SK-N-SH treated with all-trans-retinoic acid at 6 μM for 48 hours (cell line): ENCODE measurements at regions not wholly inside any gene's neighbourhood (a gene's known extent, or its start where the extent isn't known, plus 50 kb on each side); places are given as distances from the start of the nearest gene placed in this dataset.

ENCODE experiments used
- ATAC-seq: fragments of 200-7000 bp; cut with Tn5 transposase; 3 replicates; pipeline ENCODE4 v1.9.1; 2020; ENCODE audit warnings: mild to moderate bottlenecking, moderate library complexity
- ARNTL ChIP-seq: fragments of 450-650 bp; formaldehyde crosslinking; IDR thresholded peaks from 2 replicates; pipeline ENCODE4 v1.5.0; 2020; ENCODE audit warnings: low read depth, mild to moderate bottlenecking, moderate library complexity, borderline replicate concordance
- BACH2 ChIP-seq: fragments of 250-450 bp; sonication (Bioruptor Pico); IDR thresholded peaks from 2 replicates; pipeline ENCODE4 v1.9.0; 2021; ENCODE audit warnings: mild to moderate bottlenecking, borderline replicate concordance
- CSDC2 ChIP-seq: fragments of 250-450 bp; sonication (Bioruptor Pico); IDR thresholded peaks from 2 replicates; pipeline ENCODE4 v1.5.0; 2020; ENCODE audit warnings: mild to moderate bottlenecking, moderate library complexity
- CSRNP3 ChIP-seq: fragments of 250-450 bp; sonication (Bioruptor Pico); IDR thresholded peaks from 2 replicates; pipeline ENCODE4 v1.5.1; 2021; ENCODE audit warnings: mild to moderate bottlenecking, moderate library complexity
- ESRRG ChIP-seq: fragments of 250-450 bp; sonication (Bioruptor Pico); IDR thresholded peaks from 2 replicates; pipeline ENCODE4 v1.6.1; 2021; ENCODE audit warnings: mild to moderate bottlenecking
- ISL1 ChIP-seq: fragments of 250-450 bp; sonication (Bioruptor Pico); IDR thresholded peaks from 2 replicates; pipeline ENCODE4 v2.1.2; 2022; ENCODE audit warnings: mild to moderate bottlenecking, moderate library complexity
- OSR1 ChIP-seq: fragments of 250-450 bp; sonication (Bioruptor Pico); IDR thresholded peaks from 2 replicates; pipeline ENCODE4 v1.8.0; 2022; ENCODE audit warnings: moderate library complexity, mild to moderate bottlenecking, inconsistent platforms
- PATZ1 ChIP-seq: fragments of 250-450 bp; sonication (Bioruptor Pico); IDR thresholded peaks from 2 replicates; pipeline ENCODE4 v1.8.0; 2020; ENCODE audit warnings: mild to moderate bottlenecking, moderate library complexity, borderline replicate concordance
- PPARA ChIP-seq: fragments of 250-450 bp; sonication (Bioruptor Pico); IDR thresholded peaks from 2 replicates; pipeline ENCODE4 v1.5.0; 2020; ENCODE audit warnings: mild to moderate bottlenecking, borderline replicate concordance
- SNAI2 ChIP-seq: fragments of 250-450 bp; sonication (Bioruptor Pico); IDR thresholded peaks from 2 replicates; pipeline ENCODE4 v1.5.0; 2020; ENCODE audit warnings: mild to moderate bottlenecking, moderate library complexity
- TCF4 ChIP-seq: fragments of 250-450 bp; sonication (Bioruptor Pico); IDR thresholded peaks from 2 replicates; pipeline ENCODE4 v1.8.0; 2021; ENCODE audit warnings: mild to moderate bottlenecking, moderate library complexity, borderline replicate concordance
- TOX ChIP-seq: fragments of 250-450 bp; sonication (Bioruptor Pico); IDR thresholded peaks from 2 replicates; pipeline ENCODE4 v1.8.0; 2021; ENCODE audit warnings: mild to moderate bottlenecking, moderate library complexity, borderline replicate concordance
- TSHZ2 ChIP-seq: fragments of 250-450 bp; sonication (Bioruptor Pico); IDR thresholded peaks from 2 replicates; pipeline ENCODE4 v1.5.0; 2020; ENCODE audit warnings: mild to moderate bottlenecking, moderate library complexity
- ZC3H10 ChIP-seq: fragments of 250-450 bp; sonication (Bioruptor Pico); IDR thresholded peaks from 2 replicates; pipeline ENCODE4 v1.5.1; 2021; ENCODE audit warnings: mild to moderate bottlenecking, moderate library complexity
- ZFP3 ChIP-seq: fragments of 250-450 bp; sonication (Bioruptor Pico); IDR thresholded peaks from 2 replicates; pipeline ENCODE4 v1.5.0; 2020; ENCODE audit warnings: mild to moderate bottlenecking, moderate library complexity
- ZFP30 ChIP-seq: fragments of 450-650 bp; formaldehyde crosslinking; IDR thresholded peaks from 2 replicates; pipeline ENCODE4 v1.5.0; 2022; ENCODE audit warnings: mild to moderate bottlenecking, moderate library complexity
- ZNF565 ChIP-seq: fragments of 450-650 bp; formaldehyde crosslinking; conservative IDR thresholded peaks from 2 replicates; pipeline ENCODE4 v1.5.0; 2020; ENCODE audit warnings: low read depth, mild to moderate bottlenecking, moderate library complexity
- ZNF70 ChIP-seq: fragments of 450-650 bp; formaldehyde crosslinking; IDR thresholded peaks from 2 replicates; pipeline ENCODE4 v1.5.0; 2020; ENCODE audit warnings: mild to moderate bottlenecking, moderate library complexity
- ZNF8 ChIP-seq: fragments of 450-650 bp; formaldehyde crosslinking; IDR thresholded peaks from 2 replicates; pipeline ENCODE4 v1.5.0; 2020; ENCODE audit warnings: mild to moderate bottlenecking, moderate library complexity
- TF ChIP-seq, protein P1 (sequence below): fragments of 250-450 bp; sonication (Bioruptor Pico); IDR thresholded peaks from 2 replicates; pipeline ENCODE4 v1.8.0; 2021; ENCODE audit warnings: low read depth, mild to moderate bottlenecking, moderate library complexity, borderline replicate concordance
- TF ChIP-seq, protein P2 (sequence below): fragments of 250-450 bp; sonication (Bioruptor Pico); IDR thresholded peaks from 2 replicates; pipeline ENCODE4 v1.5.1; 2020; ENCODE audit warnings: low read depth, mild to moderate bottlenecking, moderate library complexity

GRCh38 chr2:51165534-51166260 is 133.8 kb upstream of the NRXN1 start:
- TF ChIP-seq BACH2 (no peak), ZC3H10 (CRISPR knock-in tag) (no peak), ISL1 (CRISPR knock-in tag) (no peak), ZFP30 (no peak), ESRRG (CRISPR knock-in tag) (no peak), PATZ1 (CRISPR knock-in tag) (no peak), TSHZ2 (CRISPR knock-in tag) (no peak)
- TF ChIP-seq, protein P1, sequence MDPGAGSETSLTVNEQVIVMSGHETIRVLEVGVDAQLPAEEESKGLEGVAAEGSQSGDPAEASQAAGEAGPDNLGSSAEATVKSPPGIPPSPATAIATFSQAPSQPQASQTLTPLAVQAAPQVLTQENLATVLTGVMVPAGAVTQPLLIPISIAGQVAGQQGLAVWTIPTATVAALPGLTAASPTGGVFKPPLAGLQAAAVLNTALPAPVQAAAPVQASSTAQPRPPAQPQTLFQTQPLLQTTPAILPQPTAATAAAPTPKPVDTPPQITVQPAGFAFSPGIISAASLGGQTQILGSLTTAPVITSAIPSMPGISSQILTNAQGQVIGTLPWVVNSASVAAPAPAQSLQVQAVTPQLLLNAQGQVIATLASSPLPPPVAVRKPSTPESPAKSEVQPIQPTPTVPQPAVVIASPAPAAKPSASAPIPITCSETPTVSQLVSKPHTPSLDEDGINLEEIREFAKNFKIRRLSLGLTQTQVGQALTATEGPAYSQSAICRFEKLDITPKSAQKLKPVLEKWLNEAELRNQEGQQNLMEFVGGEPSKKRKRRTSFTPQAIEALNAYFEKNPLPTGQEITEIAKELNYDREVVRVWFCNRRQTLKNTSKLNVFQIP = no peak
- no peak for ATAC-seq

- ATAC-seq = no peak
- TF ChIP-seq, protein P1 = no peak
- no peak for TF ChIP-seq CSRNP3
- TF ChIP-seq ZFP3 (CRISPR knock-in tag) = no peak
- no peak for TF ChIP-seq ZNF70 (CRISPR knock-in tag)
- TF ChIP-seq PATZ1 (CRISPR knock-in tag) = no peak
- TF ChIP-seq BACH2 = no peak
- no peak for TF ChIP-seq ZNF8
- TF ChIP-seq ARNTL (CRISPR knock-in tag) = no peak
- no peak for TF ChIP-seq TCF4 (CRISPR knock-in tag)
- no peak for TF ChIP-seq ZNF565
- TF ChIP-seq CSDC2 = no peak
- TF ChIP-seq PPARA (CRISPR knock-in tag) = no peak
- no peak for TF ChIP-seq ESRRG (CRISPR knock-in tag)
- no peak for TF ChIP-seq TSHZ2 (CRISPR knock-in tag)
- TF ChIP-seq ISL1 (CRISPR knock-in tag) = no peak
- TF ChIP-seq SNAI2 = no peak
- no peak for TF ChIP-seq TOX (CRISPR knock-in tag)
- no peak for TF ChIP-seq OSR1 (CRISPR knock-in tag)
- TF ChIP-seq, protein P2, sequence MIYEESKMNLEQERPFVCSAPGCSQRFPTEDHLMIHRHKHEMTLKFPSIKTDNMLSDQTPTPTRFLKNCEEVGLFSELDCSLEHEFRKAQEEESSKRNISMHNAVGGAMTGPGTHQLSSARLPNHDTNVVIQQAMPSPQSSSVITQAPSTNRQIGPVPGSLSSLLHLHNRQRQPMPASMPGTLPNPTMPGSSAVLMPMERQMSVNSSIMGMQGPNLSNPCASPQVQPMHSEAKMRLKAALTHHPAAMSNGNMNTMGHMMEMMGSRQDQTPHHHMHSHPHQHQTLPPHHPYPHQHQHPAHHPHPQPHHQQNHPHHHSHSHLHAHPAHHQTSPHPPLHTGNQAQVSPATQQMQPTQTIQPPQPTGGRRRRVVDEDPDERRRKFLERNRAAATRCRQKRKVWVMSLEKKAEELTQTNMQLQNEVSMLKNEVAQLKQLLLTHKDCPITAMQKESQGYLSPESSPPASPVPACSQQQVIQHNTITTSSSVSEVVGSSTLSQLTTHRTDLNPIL (CRISPR knock-in tag) = no peak
- TF ChIP-seq, all 23 proteins: peak for 0
Observed at GRCh38 chr2:51158251-51158650, 126.3 kb upstream of the NRXN1 start.
